ENCODE measurements at regions not wholly inside any gene's neighbourhood (a gene's known extent, or its start where the extent isn't known, plus 50 kb on each side); places are given as distances from the start of the nearest gene placed in this dataset.
"Not testable (repeated sequence)": the region's sequence is repeated elsewhere in the genome, so short reads cannot be mapped to it uniquely, and the experiment has no call there.

DNA sequence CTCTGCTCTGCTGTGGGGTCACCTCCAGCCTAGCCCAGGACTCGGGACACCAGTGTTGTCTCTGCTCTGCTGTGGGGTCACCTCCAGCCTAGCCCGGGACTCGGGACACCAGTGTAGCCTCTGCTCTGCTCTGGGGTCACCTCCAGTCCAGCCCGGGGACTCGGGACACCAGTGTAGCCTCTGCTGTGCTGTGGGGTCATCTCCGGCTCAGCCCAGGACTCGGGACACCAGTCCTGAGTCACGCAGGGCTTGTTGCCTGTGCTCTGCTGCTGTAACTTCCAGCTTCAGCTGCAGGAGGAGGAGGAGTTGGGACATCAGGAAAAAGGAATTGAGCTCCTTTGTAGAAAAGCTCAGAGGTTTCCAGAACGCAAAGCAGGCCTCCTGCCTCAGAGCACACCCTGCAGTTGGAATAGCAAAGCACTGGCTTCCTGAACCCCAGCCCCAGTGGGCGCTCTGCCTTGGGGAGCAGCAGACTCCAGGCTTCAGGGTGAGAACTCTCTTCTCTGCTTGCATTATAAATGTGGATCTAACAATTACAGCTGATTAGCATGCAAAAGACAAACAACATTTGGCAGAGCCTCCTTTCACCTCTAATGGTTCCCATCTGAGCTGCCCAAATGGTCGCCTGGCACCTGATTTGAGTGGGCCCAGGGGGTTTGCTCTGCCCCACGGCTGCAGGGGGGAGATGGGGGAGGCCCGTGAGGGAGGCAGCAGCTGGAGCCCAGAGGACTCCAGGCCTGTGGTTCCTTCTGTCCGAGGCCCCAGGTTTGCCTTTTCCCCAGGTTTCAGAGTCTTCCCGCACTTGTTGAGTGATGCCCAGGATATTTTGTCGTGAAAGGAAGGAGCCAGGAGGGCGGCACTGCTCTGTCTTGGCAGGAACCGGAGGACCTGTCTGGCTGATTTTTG, 323.7 kb downstream of the ADGRD1 start:
- not testable (repeated sequence) for DNase-seq

DNA sequence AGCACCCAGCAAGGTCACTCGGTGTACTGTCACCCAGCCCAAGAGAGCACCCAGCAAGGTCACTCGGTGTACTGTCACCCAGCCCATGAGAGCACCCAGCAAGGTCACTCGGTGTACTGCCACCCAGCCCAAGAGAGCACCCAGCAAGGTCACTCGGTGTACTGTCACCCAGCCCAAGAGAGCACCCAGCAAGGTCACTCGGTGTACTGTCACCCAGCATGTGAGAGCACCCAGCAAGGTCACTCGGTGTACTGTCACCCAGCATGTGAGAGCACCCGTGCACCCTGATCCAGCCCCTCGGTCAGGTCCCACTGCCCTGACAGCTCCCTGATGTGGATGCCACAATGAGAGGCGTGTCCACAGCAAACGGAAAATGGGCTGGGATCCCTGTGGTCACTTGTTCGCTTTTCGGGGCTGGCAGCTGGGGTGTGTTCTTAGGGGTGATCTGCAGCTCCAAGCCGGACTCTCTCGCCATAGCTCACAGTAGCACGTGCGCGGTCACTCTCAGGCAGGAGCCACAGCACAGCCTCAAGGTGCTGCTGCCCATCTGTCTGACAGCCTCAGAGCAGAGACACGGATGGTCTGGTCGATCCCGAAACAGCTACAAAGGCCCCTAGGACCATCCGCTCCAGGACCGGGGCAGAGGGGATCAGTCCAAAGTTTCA, 324.9 kb downstream of the ADGRD1 start:
- not testable (repeated sequence) for DNase-seq

DNA sequence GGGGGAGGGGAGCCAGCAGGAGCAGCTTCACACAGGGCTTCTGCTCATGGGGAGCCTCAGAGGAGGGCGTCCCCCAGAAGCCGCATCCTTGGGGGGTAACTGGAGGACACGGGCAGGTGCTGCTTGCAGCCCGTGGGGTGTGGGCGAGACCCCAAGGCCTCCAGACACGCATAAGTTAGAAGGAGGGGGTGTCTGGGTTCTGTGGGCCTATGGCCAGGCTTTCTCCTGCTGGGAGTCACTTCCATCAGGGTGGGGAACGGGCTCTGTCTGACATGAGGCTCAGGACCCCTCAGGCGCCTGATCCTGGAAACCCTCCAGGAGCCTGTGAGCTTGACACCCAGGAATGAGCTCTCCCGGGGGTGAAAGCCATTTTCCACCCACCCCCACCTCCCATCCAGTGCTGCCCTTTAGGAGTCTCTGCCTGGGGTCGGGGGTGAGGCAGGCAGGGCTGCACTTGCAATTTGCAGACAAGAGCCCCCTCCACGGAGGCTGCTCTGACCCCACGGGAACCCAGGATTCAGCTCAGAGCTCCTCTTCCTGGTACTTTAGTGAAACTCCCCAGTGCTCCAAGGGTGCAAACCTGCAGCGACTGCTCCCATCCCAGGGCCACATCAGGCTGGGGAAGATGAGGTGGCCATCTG, 325.7 kb downstream of the ADGRD1 start:
- no peak for DNase-seq

DNA sequence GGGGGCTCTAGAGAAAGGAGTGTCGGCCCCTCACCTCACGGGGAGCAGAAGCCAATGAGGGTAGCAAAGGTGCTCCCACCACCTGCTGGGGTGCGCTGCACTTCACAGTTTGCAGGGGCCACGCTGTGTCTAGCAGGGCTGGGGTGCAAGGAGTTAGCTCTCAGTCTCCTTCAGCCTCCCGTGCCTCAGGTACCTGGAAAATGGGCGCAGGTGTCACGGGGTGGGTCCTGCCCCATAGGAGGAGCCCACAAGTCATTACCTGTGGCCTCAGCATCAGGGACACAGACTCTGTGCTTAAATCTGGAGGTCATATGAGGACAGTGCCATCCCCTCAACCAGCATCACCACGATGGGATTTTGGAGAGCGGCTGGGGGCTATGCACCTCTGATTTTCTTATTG, 326.7 kb downstream of the ADGRD1 start:
- no peak for DNase-seq

DNA sequence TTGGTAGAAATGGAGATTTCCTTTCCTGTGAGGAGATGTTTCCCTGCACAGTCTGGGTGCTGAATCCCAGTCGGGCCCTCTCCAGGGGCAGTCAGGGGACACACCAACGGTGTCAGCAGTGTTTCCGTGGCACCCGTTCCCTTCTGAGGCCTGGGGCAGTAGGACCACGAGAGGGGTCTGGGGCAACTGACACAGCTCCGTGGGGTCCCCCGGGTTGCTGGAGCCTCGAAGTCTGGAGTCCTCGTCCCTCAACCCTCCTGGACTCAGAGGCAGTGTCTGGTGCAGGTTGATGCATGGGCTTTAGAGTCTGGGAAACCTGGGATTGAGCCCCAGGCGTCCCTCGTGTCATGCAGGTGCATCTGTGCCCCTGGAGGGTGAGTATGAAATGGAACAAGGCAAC, 327.3 kb downstream of the ADGRD1 start:
- DNase-seq = no peak

DNA sequence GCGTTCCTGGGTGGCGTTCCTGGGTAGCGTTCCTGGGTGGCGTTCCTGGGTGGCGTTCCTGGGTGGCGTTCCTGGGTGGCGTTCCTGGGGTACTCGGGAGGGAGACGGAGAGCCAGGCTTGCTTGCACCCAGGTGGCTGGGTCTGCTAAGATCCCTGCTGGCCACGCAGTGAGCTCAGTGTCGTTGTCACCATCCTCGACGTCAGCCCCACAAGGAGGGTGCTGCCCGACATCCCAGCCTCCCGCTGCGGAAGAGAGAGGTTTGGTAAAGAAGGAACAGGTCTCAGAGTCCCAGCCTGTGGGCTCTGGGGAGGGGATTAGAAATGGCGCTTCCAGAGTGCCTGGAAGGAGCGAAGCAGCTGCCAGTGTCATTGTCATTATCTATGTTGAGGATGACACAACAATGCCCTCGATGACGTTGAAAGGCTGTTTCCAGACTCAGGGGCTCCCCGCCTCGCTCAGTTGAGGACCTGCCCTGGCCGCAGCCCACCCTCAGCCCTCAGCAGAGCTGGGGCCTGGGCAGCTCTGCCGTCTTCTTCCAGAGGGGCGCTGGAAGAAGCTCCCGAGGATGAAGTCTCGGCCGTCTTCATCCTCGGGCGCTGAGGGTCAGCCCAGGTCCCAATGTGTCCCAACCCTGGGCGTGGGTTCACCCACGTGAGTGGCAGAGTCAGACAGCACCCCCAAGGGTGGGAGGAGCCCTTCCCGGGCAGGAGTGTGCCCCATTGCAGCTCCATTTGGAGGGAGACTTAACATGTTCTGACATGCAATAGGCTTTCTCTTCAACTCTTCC, 328.8 kb downstream of the ADGRD1 start:
- no peak for DNase-seq

DNA sequence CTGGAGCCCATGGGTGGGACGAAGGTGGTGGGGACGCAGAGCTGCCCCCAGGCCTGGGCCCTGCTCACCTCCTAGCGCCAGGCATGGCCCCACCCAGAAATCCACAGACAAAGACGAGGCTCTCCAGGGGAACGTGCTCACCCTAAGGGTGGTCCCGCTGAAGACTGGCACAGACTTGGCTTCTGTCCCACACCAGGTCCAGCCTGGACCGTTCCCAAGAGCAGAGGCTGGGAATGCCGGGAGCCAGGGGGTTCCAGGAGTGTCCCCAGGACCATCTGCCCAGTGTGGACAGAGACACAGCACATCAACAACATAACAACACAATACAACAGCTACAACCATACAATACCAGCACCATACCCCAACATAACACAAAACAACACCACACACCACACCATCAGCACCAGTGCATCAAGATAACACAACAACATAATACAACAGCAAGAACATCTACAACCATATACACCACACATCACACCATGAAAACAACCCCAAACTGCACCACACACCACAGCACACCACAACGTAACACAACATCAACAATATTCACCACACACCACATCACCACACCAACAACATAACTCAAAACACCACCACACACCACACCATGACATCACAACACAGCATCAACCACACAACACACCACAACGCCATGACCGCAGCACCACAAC, 329.6 kb downstream of the ADGRD1 start:
- DNase-seq = no peak

DNA sequence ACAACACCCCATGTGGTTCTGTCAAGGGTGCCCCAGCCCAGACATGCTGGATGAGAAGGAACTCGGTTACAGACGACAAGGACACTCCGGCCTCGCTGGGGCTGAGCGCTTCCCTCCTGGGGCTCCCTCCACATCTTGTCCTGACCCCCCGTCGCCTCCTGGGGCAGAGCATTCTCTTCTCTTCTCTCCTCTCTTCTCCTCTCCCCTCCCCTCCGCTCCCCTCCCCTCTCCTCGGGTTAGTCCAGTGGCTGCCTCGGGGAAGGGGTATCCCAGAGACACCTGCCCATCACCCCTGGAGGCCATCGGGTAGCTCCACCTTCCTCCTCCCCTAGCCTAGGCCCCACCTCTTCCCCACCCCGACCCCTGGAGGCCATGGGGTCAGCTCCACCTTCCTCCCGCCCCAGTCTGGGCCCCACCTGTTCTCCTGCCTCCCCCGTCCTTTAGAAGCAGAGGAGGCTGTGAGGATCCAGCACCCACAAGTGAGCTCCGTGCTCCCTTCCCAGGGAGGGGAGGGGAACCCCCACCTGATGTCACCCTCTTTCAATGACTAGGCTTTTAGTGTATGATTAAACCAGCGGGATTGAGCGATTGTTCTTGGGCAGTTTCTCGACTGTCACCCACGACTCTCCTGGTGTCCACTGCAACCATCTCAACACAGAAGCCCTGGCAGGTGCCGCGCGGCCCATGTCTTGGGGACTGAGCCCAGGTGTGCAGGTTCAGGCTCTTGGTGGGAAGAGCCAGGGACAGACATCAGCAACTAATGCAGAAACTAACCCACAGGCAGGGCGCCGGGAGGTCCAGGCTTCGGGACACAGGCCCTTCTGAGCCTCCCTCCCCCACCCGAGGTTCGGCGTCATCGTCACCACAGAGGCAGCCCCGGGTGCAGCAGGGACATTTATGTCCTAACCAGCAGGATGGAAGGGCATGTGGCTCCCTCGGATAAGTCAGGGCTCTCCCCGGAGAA, 330.4 kb downstream of the ADGRD1 start:
- DNase-seq = not testable (repeated sequence)

DNA sequence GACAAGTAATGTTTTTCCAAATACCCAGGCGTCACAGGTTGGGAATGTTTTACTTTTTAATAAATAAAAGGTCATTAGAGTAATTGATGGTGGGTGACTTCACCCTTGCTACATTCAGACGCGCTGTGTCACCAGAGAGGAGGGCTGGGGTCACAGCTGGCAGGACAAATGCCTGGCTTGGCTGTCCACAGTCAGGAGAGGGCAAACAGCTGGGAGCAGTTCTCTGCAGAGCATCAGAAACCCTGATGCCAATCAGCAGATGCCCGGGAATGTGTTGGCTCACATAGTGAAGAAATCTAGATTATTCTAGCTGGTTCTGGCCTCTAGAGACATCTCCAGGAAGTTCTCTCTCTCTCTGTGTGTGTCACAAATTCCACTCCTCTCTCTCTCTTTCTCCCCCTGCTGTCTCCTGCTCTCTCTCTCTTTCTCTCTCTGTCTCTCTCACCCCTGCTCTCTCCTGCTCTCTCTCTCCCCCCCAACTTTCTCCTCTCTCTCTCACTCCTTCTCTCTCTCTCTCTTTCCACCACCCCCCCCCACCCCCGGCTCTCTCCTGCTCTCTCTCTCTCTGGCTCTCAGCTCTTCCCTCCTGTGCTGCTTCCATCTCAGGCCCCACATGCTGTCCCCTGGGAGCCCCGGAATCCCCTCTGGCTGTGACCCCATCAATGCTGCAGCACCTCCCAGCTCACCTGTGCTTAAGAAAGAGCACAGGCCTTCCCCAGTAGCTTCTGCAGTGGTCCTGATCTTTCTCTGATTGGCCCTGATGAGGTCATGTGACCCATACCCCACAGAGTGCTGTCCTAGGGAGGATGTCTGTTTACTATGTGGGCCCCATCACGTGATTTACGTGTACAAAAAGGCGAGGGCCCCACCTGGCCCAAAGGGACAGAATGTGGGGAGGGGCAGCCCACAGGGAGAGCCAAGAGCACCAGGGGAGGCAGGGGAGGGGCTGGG, 331.5 kb downstream of the ADGRD1 start:
- DNase-seq = not testable (repeated sequence)

DNA sequence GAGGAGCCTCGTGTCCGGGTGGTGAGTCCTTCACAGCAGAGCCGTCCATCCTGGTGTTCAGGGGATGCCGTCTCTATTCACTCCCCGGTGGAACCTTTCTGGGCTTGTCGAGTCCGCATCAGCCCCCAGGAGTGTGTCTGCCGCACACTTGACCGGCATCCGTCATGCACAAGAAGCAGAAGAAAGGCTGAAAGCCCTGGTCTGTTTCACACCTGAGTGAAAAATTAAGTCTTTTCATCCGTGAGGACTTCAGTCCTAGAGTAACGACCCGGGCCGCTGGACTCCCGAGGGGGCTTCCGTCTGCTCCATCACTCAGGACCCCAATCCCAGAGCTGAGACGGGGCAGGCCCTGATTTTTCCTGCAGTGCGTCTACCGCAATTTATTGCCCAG, 332.2 kb downstream of the ADGRD1 start:
- not testable (repeated sequence) for DNase-seq

DNA sequence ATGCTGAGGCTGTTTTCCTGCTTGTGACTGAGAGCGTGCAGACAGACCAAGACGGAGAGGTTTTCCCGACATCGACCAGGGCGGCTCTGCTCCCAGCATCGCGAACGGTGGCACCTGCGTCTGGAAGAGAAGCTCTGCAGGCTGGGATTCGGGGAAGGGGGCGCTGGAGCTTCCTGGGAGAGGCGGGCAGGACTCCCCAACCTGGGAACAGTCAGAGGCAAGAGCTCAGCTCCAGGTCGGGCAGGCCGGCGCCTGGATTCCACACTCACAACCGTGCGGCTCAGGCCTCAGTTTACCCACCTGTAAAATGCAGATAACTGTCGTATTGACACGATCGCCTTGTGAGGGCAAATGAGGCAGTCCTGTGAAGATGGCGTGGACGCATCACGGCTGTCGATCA, 332.6 kb downstream of the ADGRD1 start:
- DNase-seq = not testable (repeated sequence)

DNA sequence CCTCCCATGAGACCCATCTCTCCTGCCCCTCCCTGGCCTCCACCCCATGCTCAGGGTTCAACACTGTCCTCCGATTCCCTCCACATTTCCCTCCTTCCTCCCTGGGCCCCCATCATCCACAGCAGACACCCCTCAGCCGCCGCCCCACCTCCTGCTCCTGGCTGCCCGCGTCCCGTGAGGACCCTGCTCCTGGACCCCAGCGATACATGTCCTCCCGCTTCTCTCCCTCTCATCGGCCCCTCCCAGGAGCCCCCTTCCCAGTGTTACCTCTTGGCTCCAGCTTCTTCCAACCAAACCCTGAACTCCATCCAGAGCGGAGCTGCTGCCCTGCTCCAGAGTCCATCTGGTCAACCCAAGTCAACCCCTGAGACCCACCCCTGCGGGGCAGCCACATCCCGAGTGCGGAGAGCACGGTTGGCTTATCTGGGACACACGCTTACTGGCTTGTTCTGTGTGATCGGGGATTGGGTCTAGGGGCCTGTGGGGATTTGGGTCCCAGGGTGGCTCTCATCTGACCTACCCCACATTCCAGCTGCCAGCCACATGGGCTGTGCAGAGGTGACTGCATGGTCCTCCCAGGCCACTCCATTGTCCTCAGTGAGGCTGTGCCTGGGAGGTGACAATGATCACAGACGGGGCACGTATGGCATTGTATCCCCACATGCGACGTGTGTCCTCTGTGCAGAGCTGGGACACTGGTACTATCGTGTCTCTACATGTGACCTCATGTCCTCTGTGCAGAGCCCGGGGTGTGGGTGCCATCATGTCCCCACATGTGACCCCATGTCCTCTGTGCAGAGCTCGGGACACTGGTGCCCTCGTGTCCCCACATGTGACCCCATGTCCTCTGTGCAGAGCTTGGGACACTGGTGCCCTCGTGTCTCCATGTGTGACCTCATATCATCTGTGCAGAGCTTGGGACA, 333.6 kb downstream of the ADGRD1 start:
- no peak for DNase-seq

DNA sequence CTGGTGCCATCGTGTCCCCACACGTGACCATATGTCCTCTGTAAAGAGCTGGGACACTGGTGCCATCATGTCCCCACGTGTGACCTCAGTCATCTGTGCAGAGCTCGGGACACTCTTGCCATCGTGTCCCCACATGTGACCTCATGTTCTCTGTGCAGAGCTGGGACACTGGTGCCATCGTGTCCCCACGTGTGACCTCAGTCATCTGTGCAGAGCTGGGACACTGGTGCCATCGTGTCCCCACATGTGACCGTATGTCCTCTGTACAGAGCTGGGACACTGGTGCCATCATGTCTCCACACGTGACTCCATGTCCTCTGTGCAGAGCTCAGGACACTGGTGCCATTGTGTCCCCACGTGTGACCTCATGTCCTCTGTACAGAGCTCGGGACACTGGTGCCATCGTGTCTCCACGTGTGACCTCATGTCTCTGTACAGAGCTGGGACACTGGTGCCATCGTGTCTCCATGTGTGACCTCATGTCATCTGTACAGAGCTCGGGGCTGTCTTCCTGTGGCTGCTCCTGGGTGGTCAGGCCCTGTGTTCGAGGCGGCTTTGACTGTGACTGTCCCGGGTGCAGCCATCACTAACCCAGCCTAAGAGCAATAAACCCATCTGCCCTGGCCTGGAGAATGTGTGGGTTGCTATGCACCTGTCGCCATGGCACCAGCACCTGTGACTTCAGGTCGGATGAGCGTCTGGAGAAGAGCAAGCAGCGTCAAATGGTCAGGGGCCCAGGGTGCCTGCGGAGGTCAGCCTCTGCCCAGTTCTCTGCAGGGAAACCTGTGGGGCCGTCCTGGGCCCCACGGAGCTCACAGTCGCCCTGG, 334.4 kb downstream of the ADGRD1 start:
- no peak for DNase-seq

DNA sequence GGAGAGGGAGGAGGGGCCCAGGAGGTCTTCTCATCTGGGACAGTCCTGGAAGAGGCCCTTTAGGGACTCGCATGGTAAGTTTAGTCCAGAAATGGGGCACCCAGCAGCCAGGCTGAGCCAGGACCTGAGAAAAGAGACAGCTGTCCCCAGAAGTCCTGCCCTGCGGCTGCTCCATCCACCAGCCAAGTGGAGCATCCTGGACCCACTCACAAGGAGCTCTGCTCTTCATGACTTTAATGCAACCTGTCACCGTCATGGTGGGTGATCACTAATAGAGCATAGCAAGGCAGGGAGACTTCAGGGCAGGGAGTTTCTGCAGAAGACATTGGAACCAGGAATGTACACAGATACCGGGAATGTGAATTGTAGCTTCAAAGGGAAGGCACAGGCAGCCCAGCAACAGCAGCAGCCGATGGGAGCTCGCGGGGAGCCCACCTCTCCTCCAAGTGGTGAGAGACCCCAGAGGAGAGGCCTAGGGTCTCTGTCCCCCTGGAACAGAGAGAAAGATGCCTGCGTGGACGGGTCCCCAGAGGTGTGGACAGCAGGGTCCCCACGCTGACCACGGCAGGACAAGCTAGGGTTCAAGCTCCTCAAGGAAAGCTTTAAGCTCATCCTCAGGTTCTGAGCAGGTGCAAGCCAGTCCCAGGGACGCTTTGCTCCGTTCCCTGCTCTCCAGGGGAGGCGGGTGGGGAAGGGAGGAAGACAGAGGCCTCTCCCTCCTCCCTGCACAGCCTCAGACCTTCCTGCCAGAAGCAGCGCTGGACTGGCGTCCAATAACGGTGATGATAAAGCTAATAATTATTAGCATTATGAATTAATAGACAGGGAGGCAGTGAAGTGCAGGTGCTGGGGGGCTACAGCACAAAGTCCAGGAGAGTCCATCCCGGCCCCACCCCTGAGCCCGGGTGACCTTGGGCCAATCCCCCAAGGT, 335.3 kb downstream of the ADGRD1 start:
- DNase-seq = not testable (repeated sequence)

DNA sequence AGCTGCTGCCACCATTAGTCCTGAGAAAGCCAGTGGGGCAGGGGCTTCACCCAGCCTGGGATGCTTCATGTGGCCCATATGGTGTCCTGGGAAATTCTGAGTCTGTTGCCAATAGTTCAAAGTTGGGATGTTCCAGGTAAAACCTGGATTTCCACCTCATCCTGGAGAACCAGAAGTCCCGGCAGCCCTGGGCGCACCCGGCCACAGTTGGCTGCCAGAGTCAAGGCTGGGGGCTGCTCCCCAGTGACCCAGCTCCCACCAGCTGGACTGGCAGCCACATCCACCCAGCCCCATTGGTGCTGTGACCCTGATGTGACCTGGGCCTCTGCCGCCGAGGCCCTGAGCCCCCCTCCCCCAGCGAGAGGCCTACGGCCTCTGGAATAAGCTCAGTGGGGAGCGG, 336.1 kb downstream of the ADGRD1 start:
- DNase-seq = not testable (repeated sequence)

DNA sequence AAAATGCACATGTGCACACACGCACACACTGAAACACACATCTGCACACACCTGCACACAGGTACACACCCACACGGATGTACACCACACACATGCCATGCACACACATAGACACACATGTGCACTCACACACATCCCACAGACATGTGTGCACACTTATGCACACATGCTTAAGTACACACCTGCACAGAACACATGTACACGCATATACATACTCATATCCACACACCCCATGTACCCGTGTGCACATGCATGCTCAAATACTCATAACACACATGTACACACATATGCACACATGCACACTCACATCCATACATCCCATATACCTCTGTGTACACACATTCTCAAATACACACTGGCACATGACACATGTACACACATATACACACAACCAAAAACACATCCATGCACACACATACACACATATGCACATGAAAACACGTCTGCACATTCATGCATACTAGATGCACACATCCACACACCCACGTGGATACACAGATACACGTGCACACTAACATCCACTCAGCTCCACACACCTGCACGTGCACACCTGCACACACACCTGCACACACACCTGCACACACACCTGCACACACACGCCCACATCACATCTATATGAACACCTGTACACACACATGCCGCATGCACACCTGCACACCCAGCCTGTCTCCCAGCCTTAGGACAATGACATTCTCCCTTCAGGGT, 336.7 kb downstream of the ADGRD1 start:
- DNase-seq = no peak

Measured in hippocampal formation (tissue), 2 donors.